Caco-2 (cell line): ENCODE measurements at regions not wholly inside any gene's neighbourhood (a gene's known extent, or its start where the extent isn't known, plus 50 kb on each side); places are given as distances from the start of the nearest gene placed in this dataset.

Experiments used
- BruUV-seq: library from RNA; stranded (reverse); fragments of 400-500 nt; replicated peaks from 2 replicates; lab custom pipeline; 2021; lab: Mats Ljungman, UMichigan
- CTCF ChIA-PET: fragments of 300-600 bp; sonication (Branson Sonifier 250); formaldehyde crosslinking; loops from one replicate; lab custom pipeline; 2022; ENCODE audit warnings: antibody characterized with exemption; lab: Charles Lee
- POLR2A ChIA-PET: fragments of 300-600 bp; sonication (Branson Sonifier 250); formaldehyde crosslinking; loops from one replicate; lab custom pipeline; 2022; ENCODE audit warnings: antibody characterized with exemption; lab: Charles Lee
- DNase-seq, 2 experiments: peaks; one replicate each; pipeline versions ENCODE4 v3.0.0 to v3.0.0-alpha.2; 2020 to 2022
- H3K27me3 ChIP-seq: replicated peaks from 2 replicates; pipeline ENCODE4 v1.6.0; 2011; ENCODE audit warnings: low read length; ENCODE audit not compliant: control insufficient read depth, insufficient read depth
- H3K36me3 ChIP-seq: 2 replicates; pipeline ENCODE4 v1.5.1; 2011; ENCODE audit warnings: low read length; ENCODE audit not compliant: control insufficient read depth, insufficient read depth
- H3K4me1 ChIP-seq: fragments of 250-450 bp; sonication (Bioruptor Pico); 2 replicates; pipeline ENCODE4 v1.5.1; 2020; ENCODE audit warnings: mild to moderate bottlenecking
- H3K4me3 ChIP-seq: 2 replicates; pipeline ENCODE4 v1.5.1; 2011; ENCODE audit warnings: low read depth, mild to moderate bottlenecking, control low read depth, low read length
- H3K9me3 ChIP-seq: fragments of 250-450 bp; sonication (Bioruptor Pico); 2 replicates; pipeline ENCODE4 v1.5.1; 2020; ENCODE audit warnings: mild to moderate bottlenecking, moderate library complexity
- H3K27ac Mint-ChIP-seq: one replicate; pipeline ENCODE4 v1.8.0; 2022; ENCODE audit warnings: mixed read lengths; ENCODE audit not compliant: unreplicated experiment
- H3K27me3 Mint-ChIP-seq: one replicate; pipeline ENCODE4 v1.8.0; 2022; ENCODE audit warnings: mixed read lengths; ENCODE audit not compliant: insufficient read depth, unreplicated experiment
- H3K36me3 Mint-ChIP-seq: one replicate; pipeline ENCODE4 v1.8.0; 2022; ENCODE audit warnings: mild to moderate bottlenecking, mixed read lengths; ENCODE audit not compliant: insufficient read depth, unreplicated experiment
- H3K4me1 Mint-ChIP-seq: one replicate; pipeline ENCODE4 v1.8.0; 2022; ENCODE audit warnings: low read depth, mixed read lengths; ENCODE audit not compliant: unreplicated experiment
- H3K4me3 Mint-ChIP-seq: one replicate; pipeline ENCODE4 v1.8.0; 2022; ENCODE audit warnings: mild to moderate bottlenecking, moderate library complexity, mixed read lengths; ENCODE audit not compliant: unreplicated experiment
- H3K9me3 Mint-ChIP-seq: one replicate; pipeline ENCODE4 v1.8.0; 2022; ENCODE audit warnings: mixed read lengths; ENCODE audit not compliant: unreplicated experiment
- intact Hi-C: fragments of 100-400 bp; cut with micrococcal nuclease; formaldehyde crosslinking; loops from one replicate; pipeline ENCODE4 v1.10.0; 2022; ENCODE audit not compliant: unreplicated experiment
- TF ChIP-seq, protein P1 (sequence below), 2 experiments: fragments of 200-600 bp in 1 of 2; IDR thresholded peaks; 1 replicate in 1 of 2; 2 replicates in 1 of 2; pipeline versions ENCODE4 v1.5.1 to v1.8.0; 2011 to 2022; ENCODE audit warnings: antibody characterized with exemption in 1 of 2, control low read depth in 1 of 2, inconsistent platforms in 1 of 2, low read depth in 1 of 2, low read length in 1 of 2, mild to moderate bottlenecking in 1 of 2, moderate library complexity in 1 of 2; ENCODE audit not compliant: insufficient read depth in 1 of 2, severe bottlenecking in 1 of 2, unreplicated experiment in 1 of 2

DNA sequence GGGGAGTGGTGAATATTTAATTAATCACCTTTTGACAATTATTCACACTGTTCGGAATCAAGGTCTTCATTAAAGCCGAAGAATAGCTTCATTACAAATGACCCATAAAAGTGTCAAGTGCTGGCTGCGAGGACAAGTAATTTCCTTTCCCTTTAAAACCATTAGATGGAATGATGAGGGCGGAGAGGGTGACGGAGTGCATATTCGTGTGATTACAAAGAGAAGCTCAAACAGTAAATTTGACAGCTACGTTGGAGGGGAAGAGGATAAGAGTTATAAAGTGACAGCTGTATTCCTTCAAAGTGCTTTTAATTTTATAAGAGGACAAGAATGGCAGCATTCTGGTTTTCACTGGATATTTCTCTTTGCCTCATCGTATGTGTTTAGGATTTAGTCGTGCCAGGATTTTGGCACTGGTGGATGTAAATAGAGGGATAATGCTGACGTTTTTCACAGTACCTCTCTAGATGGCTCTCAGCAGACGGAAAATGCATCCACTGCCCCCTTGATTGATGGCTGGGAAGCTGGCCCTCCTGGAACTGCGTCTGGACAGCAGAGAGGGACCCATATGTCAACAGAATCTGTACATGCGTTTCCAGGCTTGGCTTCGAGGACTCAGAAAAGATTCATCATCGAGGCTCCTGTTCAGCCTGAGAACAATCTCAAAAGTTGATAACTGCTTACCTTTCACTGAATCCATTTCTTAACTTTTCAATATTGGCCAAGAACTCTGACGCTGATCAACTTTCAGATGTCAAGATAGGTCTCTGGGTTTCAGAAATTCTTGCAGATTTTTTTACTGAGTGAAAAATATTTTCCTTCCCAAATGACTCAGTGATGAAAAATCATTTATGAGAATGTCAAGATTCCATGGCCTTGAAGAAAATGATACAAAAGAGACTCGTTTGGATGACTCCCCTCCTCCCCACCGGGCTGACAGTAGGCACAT lies 50.4 kb upstream of the IRX2 start:
- Mint-ChIP-seq H3K9me3 (no peaks in the 10 kb centered on the region), H3K27ac (peak overlapping the region; percentile 24), H3K4me3 (peak overlapping the region; percentile 39), H3K4me1 (peaks cover 15% of the 10 kb centered on the region), H3K36me3 (peaks cover 6% of the 10 kb centered on the region), H3K27me3 (no peaks in the 10 kb centered on the region)
- BruUV-seq = no TSS peak
- H3K9me3 ChIP-seq = peaks cover 4% of the 10 kb centered on the region; the same call in 1 of the 2 replicates
- H3K4me3 ChIP-seq = no peak overlapping the region
- POLR2A ChIA-PET = no interaction called here
- no peaks in the 10 kb centered on the region for H3K36me3 ChIP-seq
- TF ChIP-seq, protein P1, sequence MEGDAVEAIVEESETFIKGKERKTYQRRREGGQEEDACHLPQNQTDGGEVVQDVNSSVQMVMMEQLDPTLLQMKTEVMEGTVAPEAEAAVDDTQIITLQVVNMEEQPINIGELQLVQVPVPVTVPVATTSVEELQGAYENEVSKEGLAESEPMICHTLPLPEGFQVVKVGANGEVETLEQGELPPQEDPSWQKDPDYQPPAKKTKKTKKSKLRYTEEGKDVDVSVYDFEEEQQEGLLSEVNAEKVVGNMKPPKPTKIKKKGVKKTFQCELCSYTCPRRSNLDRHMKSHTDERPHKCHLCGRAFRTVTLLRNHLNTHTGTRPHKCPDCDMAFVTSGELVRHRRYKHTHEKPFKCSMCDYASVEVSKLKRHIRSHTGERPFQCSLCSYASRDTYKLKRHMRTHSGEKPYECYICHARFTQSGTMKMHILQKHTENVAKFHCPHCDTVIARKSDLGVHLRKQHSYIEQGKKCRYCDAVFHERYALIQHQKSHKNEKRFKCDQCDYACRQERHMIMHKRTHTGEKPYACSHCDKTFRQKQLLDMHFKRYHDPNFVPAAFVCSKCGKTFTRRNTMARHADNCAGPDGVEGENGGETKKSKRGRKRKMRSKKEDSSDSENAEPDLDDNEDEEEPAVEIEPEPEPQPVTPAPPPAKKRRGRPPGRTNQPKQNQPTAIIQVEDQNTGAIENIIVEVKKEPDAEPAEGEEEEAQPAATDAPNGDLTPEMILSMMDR (IDR thresholded peaks at IDR 0.05; ENCODE audit: insufficient read depth in 1 of 2, low read depth in 1 of 2, low read length in 1 of 2, severe bottlenecking in 1 of 2, unreplicated experiment in 1 of 2) = no peak
- intact Hi-C loops = loop anchor here (1.0 kb wide), 2 partner anchors 22 to 46 kb away; no protein-coding TSS in a partner anchor
- peaks cover 27% of the 10 kb centered on the region for H3K4me1 ChIP-seq
- CTCF ChIA-PET = no interaction called here
- no peak for DNase-seq
- no peaks in the 10 kb centered on the region for H3K27me3 ChIP-seq
